MM.1S (cell line): ENCODE measurements at regions not wholly inside any gene's neighbourhood (a gene's known extent, or its start where the extent isn't known, plus 50 kb on each side); places are given as distances from the start of the nearest gene placed in this dataset.

ENCODE experiments used
- CTCF ChIP-seq: fragments of 300-600 bp; sonication (generic); IDR thresholded peaks from 2 replicates; pipeline ENCODE4 v1.5.1; 2016; ENCODE audit warnings: antibody characterized with exemption, low read length, mixed read lengths
- EZH2 ChIP-seq: fragments of 300-600 bp; sonication (generic); optimal IDR thresholded peaks from 2 replicates; pipeline ENCODE3; 2017; ENCODE audit warnings: low read depth, mild to moderate bottlenecking, antibody characterized with exemption, low read length, mixed read lengths
- EZH2phosphoT487 ChIP-seq: fragments of 300-600 bp; sonication (generic); IDR thresholded peaks from 2 replicates; pipeline ENCODE4 v1.6.1; 2018; ENCODE audit warnings: antibody characterized with exemption, low read length

GRCh38 chr15:100708916-100709315 lies 106.5 kb downstream of the ASB7 start:
- TF ChIP-seq EZH2 (no peak), CTCF (no peak), EZH2phosphoT487 (no peak)
